ENCODE measurements at regions not wholly inside any gene's neighbourhood (a gene's known extent, or its start where the extent isn't known, plus 50 kb on each side); places are given as distances from the start of the nearest gene placed in this dataset.
"Not testable (repeated sequence)": the region's sequence is repeated elsewhere in the genome, so short reads cannot be mapped to it uniquely, and the experiment has no call there.

GRCh38 chr1:82782599-82782998, 981.9 kb downstream of the ADGRL2 start:
- DNase-seq: no peak
- H3K27me3 ChIP-seq: no peaks in the 10 kb centered on the region
- H3K36me3 ChIP-seq: no peaks in the 10 kb centered on the region
- intact Hi-C loops (cut with DNase I; ENCODE audit: low total_unique reads): no loop called here
- no peaks in the 10 kb centered on the region for H3K4me1 ChIP-seq
- no peak overlapping the region for H3K4me3 ChIP-seq
- no peak for TF ChIP-seq POLR2A (IDR thresholded peaks at IDR 0.05)
- TF ChIP-seq CTCF (IDR thresholded peaks at IDR 0.05): no peak
- no peak overlapping the region for H3K27ac ChIP-seq
- no peaks in the 10 kb centered on the region for H3K9me3 ChIP-seq

- Histone ChIP-seq H3K4me3 (no peak overlapping the region), H3K27me3 (no peaks in the 10 kb centered on the region), H3K4me1 (no peaks in the 10 kb centered on the region), H3K9me3 (no peaks in the 10 kb centered on the region), H3K27ac (no peak overlapping the region), H3K36me3 (no peaks in the 10 kb centered on the region)
- intact Hi-C loops (cut with DNase I; ENCODE audit: low total_unique reads): no loop called here
- DNase-seq: no peak
- TF ChIP-seq POLR2A (IDR thresholded peaks at IDR 0.05) (no peak), CTCF (IDR thresholded peaks at IDR 0.05) (no peak)
Observed at GRCh38 chr1:82778612-82779011, 977.9 kb downstream of the ADGRL2 start.

- Histone ChIP-seq H3K27me3 (no peaks in the 10 kb centered on the region), H3K27ac (no peak overlapping the region), H3K9me3 (no peaks in the 10 kb centered on the region), H3K36me3 (no peaks in the 10 kb centered on the region), H3K4me3 (no peak overlapping the region), H3K4me1 (no peaks in the 10 kb centered on the region)
- intact Hi-C loops (cut with DNase I; ENCODE audit: low total_unique reads): no loop called here
- no peak for DNase-seq
- TF ChIP-seq POLR2A (IDR thresholded peaks at IDR 0.05) (no peak), CTCF (IDR thresholded peaks at IDR 0.05) (no peak)
Observed at GRCh38 chr1:82777240-82777639, 976.5 kb downstream of the ADGRL2 start.

- DNase-seq; H3K27me3 ChIP-seq; H3K36me3 ChIP-seq; H3K27ac ChIP-seq; intact Hi-C loops (cut with DNase I; ENCODE audit: low total_unique reads); H3K9me3 ChIP-seq; H3K4me1 ChIP-seq; H3K4me3 ChIP-seq: not testable (repeated sequence)
Observed at GRCh38 chr1:82776730-82777129, 976.0 kb downstream of the ADGRL2 start.

GRCh38 chr1:82775406-82776000, 974.8 kb downstream of the ADGRL2 start:
- intact Hi-C loops (cut with DNase I; ENCODE audit: low total_unique reads): no loop called here
- no peak for DNase-seq
- Histone ChIP-seq H3K9me3 (no peaks in the 10 kb centered on the region), H3K27ac (no peak overlapping the region), H3K4me1 (no peaks in the 10 kb centered on the region), H3K36me3 (no peaks in the 10 kb centered on the region), H3K27me3 (no peaks in the 10 kb centered on the region), H3K4me3 (no peak overlapping the region)
- TF ChIP-seq POLR2A (IDR thresholded peaks at IDR 0.05): no peak
- TF ChIP-seq CTCF (IDR thresholded peaks at IDR 0.05): no peak

Measured in uterus (tissue), 3 donors.